Astrocyte (in vitro differentiated cells and primary cell): ENCODE measurements at regions not wholly inside any gene's neighbourhood (a gene's known extent, or its start where the extent isn't known, plus 50 kb on each side); places are given as distances from the start of the nearest gene placed in this dataset.

Source experiments
- EZH2 ChIP-seq: IDR thresholded peaks from 2 replicates; pipeline ENCODE4 v1.6.1; 2012; ENCODE audit warnings: mild to moderate bottlenecking, low read length, inconsistent platforms; ENCODE audit not compliant: insufficient read depth
- TF ChIP-seq, protein P1 (sequence below): IDR thresholded peaks from 2 replicates; pipeline ENCODE4 v1.5.1; 2011; ENCODE audit warnings: low read depth, mild to moderate bottlenecking, inconsistent platforms, low read length, moderate library complexity; ENCODE audit not compliant: insufficient read depth

- TF ChIP-seq, protein P1, sequence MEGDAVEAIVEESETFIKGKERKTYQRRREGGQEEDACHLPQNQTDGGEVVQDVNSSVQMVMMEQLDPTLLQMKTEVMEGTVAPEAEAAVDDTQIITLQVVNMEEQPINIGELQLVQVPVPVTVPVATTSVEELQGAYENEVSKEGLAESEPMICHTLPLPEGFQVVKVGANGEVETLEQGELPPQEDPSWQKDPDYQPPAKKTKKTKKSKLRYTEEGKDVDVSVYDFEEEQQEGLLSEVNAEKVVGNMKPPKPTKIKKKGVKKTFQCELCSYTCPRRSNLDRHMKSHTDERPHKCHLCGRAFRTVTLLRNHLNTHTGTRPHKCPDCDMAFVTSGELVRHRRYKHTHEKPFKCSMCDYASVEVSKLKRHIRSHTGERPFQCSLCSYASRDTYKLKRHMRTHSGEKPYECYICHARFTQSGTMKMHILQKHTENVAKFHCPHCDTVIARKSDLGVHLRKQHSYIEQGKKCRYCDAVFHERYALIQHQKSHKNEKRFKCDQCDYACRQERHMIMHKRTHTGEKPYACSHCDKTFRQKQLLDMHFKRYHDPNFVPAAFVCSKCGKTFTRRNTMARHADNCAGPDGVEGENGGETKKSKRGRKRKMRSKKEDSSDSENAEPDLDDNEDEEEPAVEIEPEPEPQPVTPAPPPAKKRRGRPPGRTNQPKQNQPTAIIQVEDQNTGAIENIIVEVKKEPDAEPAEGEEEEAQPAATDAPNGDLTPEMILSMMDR: no peak
- TF ChIP-seq EZH2: no peak
These were observed 54.9 kb upstream of the TANC2 start for GRCh38 chr17:62911114-62911513.
